GM23338 (cell line): ENCODE measurements at regions not wholly inside any gene's neighbourhood (a gene's known extent, or its start where the extent isn't known, plus 50 kb on each side); places are given as distances from the start of the nearest gene placed in this dataset.

Experiments
- ATAC-seq: fragments of 200-7000 bp; cut with Tn5 transposase; 3 replicates; pipeline ENCODE4 v1.9.1; 2020
- DNase-seq: peaks from one replicate; pipeline ENCODE4 v3.0.0-alpha.2; 2015; ENCODE audit warnings: low spot score
- H2AFZ ChIP-seq: fragments of 200-600 bp; sonication (generic); 2 replicates; pipeline ENCODE4 v1.8.0; 2016; ENCODE audit warnings: antibody characterized with exemption, mild to moderate bottlenecking, moderate library complexity
- H3F3A ChIP-seq: fragments of 200-600 bp; sonication (generic); replicated peaks from 2 replicates; pipeline ENCODE4 v1.8.0; 2017; ENCODE audit warnings: antibody characterized with exemption, mixed run types, low read depth
- H3K27ac ChIP-seq: fragments of 200-600 bp; sonication (generic); 2 replicates; pipeline ENCODE4 v1.6.1; 2016; ENCODE audit warnings: low read depth
- H3K27me3 ChIP-seq: fragments of 200-600 bp; sonication (generic); 2 replicates; pipeline ENCODE4 v1.8.0; 2016; ENCODE audit warnings: mild to moderate bottlenecking, mixed run types, moderate library complexity; ENCODE audit not compliant: insufficient read depth
- H3K36me3 ChIP-seq: fragments of 200-600 bp; sonication (generic); 2 replicates; pipeline ENCODE4 v1.8.0; 2016; ENCODE audit warnings: mild to moderate bottlenecking; ENCODE audit not compliant: insufficient read depth
- H3K4me1 ChIP-seq: fragments of 200-600 bp; sonication (generic); 2 replicates; pipeline ENCODE4 v1.8.0; 2016; ENCODE audit warnings: mild to moderate bottlenecking, moderate library complexity; ENCODE audit not compliant: insufficient read depth
- H3K4me2 ChIP-seq: fragments of 200-600 bp; sonication (generic); 2 replicates; pipeline ENCODE4 v1.7.1; 2017; ENCODE audit warnings: mixed run types
- H3K4me3 ChIP-seq: fragments of 200-600 bp; sonication (generic); 2 replicates; pipeline ENCODE4 v1.6.1; 2016; ENCODE audit warnings: mixed run types
- H3K79me2 ChIP-seq: fragments of 200-600 bp; sonication (generic); replicated peaks from 2 replicates; pipeline ENCODE4 v1.8.0; 2017; ENCODE audit warnings: mild to moderate bottlenecking; ENCODE audit not compliant: insufficient read depth
- H3K9me2 ChIP-seq: fragments of 200-600 bp; sonication (generic); 2 replicates; pipeline ENCODE4 v1.8.0; 2017; ENCODE audit not compliant: insufficient read depth
- H4K20me1 ChIP-seq: fragments of 200-600 bp; sonication (generic); replicated peaks from 2 replicates; pipeline ENCODE4 v1.8.0; 2017; ENCODE audit warnings: mild to moderate bottlenecking; ENCODE audit not compliant: insufficient read depth
- H3K27ac Mint-ChIP-seq: 2 replicates; pipeline ENCODE4 v1.8.0; 2020; ENCODE audit warnings: inconsistent platforms, mild to moderate bottlenecking, moderate library complexity, mixed read lengths
- H3K27me3 Mint-ChIP-seq: 3 replicates; pipeline ENCODE4 v1.8.0; 2022; ENCODE audit warnings: low read depth, mild to moderate bottlenecking, moderate library complexity, mixed read lengths, inconsistent platforms; ENCODE audit not compliant: insufficient read depth, poor library complexity
- H3K36me3 Mint-ChIP-seq: 3 replicates; pipeline ENCODE4 v1.8.0; 2021; ENCODE audit warnings: low read depth, mild to moderate bottlenecking, inconsistent platforms, moderate library complexity, mixed read lengths
- H3K4me1 Mint-ChIP-seq: 3 replicates; pipeline ENCODE4 v1.8.0; 2020; ENCODE audit warnings: mild to moderate bottlenecking, inconsistent platforms, mixed read lengths
- H3K4me3 Mint-ChIP-seq: 3 replicates; pipeline ENCODE4 v1.8.0; 2021; ENCODE audit warnings: moderate library complexity, mild to moderate bottlenecking, inconsistent platforms, mixed read lengths
- H3K9me3 Mint-ChIP-seq: 3 replicates; pipeline ENCODE4 v1.8.0; 2020; ENCODE audit warnings: moderate library complexity, mild to moderate bottlenecking, inconsistent platforms, mixed read lengths
- CREB1 ChIP-seq: fragments of 250-450 bp; sonication (Bioruptor Pico); IDR thresholded peaks from 2 replicates; pipeline ENCODE4 v1.5.0; 2020; ENCODE audit warnings: low read depth, mild to moderate bottlenecking, moderate library complexity
- EZH2 ChIP-seq: fragments of 200-600 bp; sonication (generic); IDR thresholded peaks from one replicate; pipeline ENCODE4 v1.8.0; 2017; ENCODE audit warnings: antibody characterized with exemption, mild to moderate bottlenecking, low read depth; ENCODE audit not compliant: unreplicated experiment
- EZH2phosphoT487 ChIP-seq: fragments of 200-600 bp; sonication (generic); IDR thresholded peaks from one replicate; pipeline ENCODE4 v1.8.1; 2018; ENCODE audit warnings: antibody characterized with exemption; ENCODE audit not compliant: unreplicated experiment
- JUNB ChIP-seq: IDR thresholded peaks from one replicate; pipeline ENCODE4 v1.6.1; 2016; ENCODE audit warnings: antibody characterized with exemption; ENCODE audit not compliant: unreplicated experiment
- NANOG ChIP-seq: IDR thresholded peaks from 2 replicates; pipeline ENCODE4 v1.6.1; 2016; ENCODE audit warnings: antibody characterized with exemption, borderline replicate concordance
- POLR2AphosphoS5 ChIP-seq: IDR thresholded peaks from 2 replicates; pipeline ENCODE4 v1.6.1; 2016; ENCODE audit warnings: antibody characterized with exemption, low read depth
- STAT1 ChIP-seq: IDR thresholded peaks from one replicate; pipeline ENCODE4 v1.6.1; 2016; ENCODE audit warnings: antibody characterized with exemption; ENCODE audit not compliant: unreplicated experiment
- ZNF114 ChIP-seq: fragments of 250-450 bp; sonication (Bioruptor Pico); IDR thresholded peaks from 2 replicates; pipeline ENCODE4 v1.5.0; 2020; ENCODE audit warnings: mild to moderate bottlenecking, moderate library complexity
- ZNF331 ChIP-seq: fragments of 250-450 bp; sonication (Bioruptor Pico); IDR thresholded peaks from 2 replicates; pipeline ENCODE4 v1.5.0; 2020; ENCODE audit warnings: low read depth, mild to moderate bottlenecking, moderate library complexity
- TF ChIP-seq, protein P1 (sequence below): IDR thresholded peaks from 2 replicates; pipeline ENCODE4 v1.6.1; 2016; ENCODE audit warnings: antibody characterized with exemption
- TF ChIP-seq, protein P2 (sequence below): IDR thresholded peaks from one replicate; pipeline ENCODE4 v1.6.1; 2018; ENCODE audit warnings: antibody characterized with exemption; ENCODE audit not compliant: unreplicated experiment
- TF ChIP-seq, protein P3 (sequence below): fragments of 250-450 bp; sonication (Bioruptor Pico); IDR thresholded peaks from 2 replicates; pipeline ENCODE4 v1.5.0; 2020; ENCODE audit warnings: mild to moderate bottlenecking, moderate library complexity
- TF ChIP-seq, protein P4 (sequence below), 2 experiments: fragments of 200-600 bp in 1 of 2; sonication (generic) in 1 of 2; conservative IDR thresholded peaks; 2 replicates each; pipeline versions ENCODE4 v1.5.1 to v1.6.1; 2016 to 2017; ENCODE audit warnings: antibody characterized with exemption in 2 of 2, low read depth in 2 of 2, mild to moderate bottlenecking in 2 of 2, moderate library complexity in 1 of 2

DNA sequence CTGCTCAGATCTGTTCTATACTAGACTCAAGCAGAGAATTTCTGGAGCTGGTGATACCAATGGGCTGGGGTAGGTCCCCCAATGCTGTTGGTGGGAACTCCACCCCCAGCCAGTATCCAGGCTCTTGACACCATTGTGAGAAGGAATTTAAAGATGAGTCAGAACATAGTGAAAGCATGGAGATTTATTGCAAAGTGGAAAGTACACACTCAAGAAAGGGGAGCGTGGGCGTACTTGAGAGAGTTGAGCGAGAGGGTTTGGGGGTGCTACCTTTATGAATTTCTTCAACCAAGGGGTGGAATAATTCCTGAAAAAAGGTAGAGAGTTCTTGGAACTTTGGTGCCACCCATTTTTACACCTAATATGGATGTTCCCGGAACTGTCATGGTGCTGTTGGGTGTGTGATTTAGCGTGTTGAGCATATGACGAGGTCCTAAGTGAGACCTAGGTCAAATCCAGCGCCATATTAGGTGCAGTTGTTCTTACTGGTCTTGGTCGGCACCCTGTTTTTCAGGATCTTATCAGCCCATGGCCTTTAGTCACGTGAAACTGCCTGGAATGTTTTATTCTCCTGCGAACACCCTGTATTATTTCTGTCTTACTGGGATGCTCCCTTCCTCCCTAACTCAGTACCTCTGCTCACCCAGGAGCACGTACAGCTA, 122.0 kb upstream of the AHR start:
- H3K4me1 Mint-ChIP-seq: peaks cover 6% of the 10 kb centered on the region
- no peak for DNase-seq
- H3K27ac Mint-ChIP-seq: no peak overlapping the region
- H3K36me3 ChIP-seq: no peaks in the 10 kb centered on the region
- no peak overlapping the region for H3K27ac ChIP-seq
- H3K27me3 ChIP-seq: no peaks in the 10 kb centered on the region
- peaks cover under 1% of the 10 kb centered on the region for H3K27me3 Mint-ChIP-seq
- H2AFZ ChIP-seq: no peak overlapping the region
- no peaks in the 10 kb centered on the region for H3K9me2 ChIP-seq
- TF ChIP-seq STAT1 (no peak), ZNF331 (CRISPR knock-in tag) (no peak), ZNF114 (CRISPR knock-in tag) (no peak), EZH2phosphoT487 (no peak), JUNB (no peak), CREB1 (no peak), NANOG (no peak), POLR2AphosphoS5 (no peak), EZH2 (no peak)
- TF ChIP-seq, protein P1, sequence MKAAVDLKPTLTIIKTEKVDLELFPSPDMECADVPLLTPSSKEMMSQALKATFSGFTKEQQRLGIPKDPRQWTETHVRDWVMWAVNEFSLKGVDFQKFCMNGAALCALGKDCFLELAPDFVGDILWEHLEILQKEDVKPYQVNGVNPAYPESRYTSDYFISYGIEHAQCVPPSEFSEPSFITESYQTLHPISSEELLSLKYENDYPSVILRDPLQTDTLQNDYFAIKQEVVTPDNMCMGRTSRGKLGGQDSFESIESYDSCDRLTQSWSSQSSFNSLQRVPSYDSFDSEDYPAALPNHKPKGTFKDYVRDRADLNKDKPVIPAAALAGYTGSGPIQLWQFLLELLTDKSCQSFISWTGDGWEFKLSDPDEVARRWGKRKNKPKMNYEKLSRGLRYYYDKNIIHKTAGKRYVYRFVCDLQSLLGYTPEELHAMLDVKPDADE: no peak
- TF ChIP-seq, protein P2, sequence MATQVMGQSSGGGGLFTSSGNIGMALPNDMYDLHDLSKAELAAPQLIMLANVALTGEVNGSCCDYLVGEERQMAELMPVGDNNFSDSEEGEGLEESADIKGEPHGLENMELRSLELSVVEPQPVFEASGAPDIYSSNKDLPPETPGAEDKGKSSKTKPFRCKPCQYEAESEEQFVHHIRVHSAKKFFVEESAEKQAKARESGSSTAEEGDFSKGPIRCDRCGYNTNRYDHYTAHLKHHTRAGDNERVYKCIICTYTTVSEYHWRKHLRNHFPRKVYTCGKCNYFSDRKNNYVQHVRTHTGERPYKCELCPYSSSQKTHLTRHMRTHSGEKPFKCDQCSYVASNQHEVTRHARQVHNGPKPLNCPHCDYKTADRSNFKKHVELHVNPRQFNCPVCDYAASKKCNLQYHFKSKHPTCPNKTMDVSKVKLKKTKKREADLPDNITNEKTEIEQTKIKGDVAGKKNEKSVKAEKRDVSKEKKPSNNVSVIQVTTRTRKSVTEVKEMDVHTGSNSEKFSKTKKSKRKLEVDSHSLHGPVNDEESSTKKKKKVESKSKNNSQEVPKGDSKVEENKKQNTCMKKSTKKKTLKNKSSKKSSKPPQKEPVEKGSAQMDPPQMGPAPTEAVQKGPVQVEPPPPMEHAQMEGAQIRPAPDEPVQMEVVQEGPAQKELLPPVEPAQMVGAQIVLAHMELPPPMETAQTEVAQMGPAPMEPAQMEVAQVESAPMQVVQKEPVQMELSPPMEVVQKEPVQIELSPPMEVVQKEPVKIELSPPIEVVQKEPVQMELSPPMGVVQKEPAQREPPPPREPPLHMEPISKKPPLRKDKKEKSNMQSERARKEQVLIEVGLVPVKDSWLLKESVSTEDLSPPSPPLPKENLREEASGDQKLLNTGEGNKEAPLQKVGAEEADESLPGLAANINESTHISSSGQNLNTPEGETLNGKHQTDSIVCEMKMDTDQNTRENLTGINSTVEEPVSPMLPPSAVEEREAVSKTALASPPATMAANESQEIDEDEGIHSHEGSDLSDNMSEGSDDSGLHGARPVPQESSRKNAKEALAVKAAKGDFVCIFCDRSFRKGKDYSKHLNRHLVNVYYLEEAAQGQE: no peak
- TF ChIP-seq, protein P3, sequence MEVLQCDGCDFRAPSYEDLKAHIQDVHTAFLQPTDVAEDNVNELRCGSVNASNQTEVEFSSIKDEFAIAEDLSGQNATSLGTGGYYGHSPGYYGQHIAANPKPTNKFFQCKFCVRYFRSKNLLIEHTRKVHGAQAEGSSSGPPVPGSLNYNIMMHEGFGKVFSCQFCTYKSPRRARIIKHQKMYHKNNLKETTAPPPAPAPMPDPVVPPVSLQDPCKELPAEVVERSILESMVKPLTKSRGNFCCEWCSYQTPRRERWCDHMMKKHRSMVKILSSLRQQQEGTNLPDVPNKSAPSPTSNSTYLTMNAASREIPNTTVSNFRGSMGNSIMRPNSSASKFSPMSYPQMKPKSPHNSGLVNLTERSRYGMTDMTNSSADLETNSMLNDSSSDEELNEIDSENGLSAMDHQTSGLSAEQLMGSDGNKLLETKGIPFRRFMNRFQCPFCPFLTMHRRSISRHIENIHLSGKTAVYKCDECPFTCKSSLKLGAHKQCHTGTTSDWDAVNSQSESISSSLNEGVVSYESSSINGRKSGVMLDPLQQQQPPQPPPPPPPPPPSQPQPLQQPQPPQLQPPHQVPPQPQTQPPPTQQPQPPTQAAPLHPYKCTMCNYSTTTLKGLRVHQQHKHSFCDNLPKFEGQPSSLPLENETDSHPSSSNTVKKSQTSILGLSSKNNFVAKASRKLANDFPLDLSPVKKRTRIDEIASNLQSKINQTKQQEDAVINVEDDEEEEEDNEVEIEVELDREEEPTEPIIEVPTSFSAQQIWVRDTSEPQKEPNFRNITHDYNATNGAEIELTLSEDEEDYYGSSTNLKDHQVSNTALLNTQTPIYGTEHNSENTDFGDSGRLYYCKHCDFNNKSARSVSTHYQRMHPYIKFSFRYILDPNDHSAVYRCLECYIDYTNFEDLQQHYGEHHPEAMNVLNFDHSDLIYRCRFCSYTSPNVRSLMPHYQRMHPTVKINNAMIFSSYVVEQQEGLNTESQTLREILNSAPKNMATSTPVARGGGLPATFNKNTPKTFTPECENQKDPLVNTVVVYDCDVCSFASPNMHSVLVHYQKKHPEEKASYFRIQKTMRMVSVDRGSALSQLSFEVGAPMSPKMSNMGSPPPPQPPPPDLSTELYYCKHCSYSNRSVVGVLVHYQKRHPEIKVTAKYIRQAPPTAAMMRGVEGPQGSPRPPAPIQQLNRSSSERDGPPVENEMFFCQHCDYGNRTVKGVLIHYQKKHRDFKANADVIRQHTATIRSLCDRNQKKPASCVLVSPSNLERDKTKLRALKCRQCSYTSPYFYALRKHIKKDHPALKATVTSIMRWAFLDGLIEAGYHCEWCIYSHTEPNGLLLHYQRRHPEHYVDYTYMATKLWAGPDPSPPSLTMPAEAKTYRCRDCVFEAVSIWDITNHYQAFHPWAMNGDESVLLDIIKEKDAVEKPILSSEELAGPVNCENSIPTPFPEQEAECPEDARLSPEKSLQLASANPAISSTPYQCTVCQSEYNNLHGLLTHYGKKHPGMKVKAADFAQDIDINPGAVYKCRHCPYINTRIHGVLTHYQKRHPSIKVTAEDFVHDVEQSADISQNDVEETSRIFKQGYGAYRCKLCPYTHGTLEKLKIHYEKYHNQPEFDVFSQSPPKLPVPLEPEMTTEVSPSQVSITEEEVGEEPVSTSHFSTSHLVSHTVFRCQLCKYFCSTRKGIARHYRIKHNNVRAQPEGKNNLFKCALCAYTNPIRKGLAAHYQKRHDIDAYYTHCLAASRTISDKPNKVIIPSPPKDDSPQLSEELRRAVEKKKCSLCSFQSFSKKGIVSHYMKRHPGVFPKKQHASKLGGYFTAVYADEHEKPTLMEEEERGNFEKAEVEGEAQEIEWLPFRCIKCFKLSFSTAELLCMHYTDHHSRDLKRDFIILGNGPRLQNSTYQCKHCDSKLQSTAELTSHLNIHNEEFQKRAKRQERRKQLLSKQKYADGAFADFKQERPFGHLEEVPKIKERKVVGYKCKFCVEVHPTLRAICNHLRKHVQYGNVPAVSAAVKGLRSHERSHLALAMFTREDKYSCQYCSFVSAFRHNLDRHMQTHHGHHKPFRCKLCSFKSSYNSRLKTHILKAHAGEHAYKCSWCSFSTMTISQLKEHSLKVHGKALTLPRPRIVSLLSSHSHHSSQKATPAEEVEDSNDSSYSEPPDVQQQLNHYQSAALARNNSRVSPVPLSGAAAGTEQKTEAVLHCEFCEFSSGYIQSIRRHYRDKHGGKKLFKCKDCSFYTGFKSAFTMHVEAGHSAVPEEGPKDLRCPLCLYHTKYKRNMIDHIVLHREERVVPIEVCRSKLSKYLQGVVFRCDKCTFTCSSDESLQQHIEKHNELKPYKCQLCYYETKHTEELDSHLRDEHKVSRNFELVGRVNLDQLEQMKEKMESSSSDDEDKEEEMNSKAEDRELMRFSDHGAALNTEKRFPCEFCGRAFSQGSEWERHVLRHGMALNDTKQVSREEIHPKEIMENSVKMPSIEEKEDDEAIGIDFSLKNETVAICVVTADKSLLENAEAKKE: no peak
- TF ChIP-seq, protein P4, sequence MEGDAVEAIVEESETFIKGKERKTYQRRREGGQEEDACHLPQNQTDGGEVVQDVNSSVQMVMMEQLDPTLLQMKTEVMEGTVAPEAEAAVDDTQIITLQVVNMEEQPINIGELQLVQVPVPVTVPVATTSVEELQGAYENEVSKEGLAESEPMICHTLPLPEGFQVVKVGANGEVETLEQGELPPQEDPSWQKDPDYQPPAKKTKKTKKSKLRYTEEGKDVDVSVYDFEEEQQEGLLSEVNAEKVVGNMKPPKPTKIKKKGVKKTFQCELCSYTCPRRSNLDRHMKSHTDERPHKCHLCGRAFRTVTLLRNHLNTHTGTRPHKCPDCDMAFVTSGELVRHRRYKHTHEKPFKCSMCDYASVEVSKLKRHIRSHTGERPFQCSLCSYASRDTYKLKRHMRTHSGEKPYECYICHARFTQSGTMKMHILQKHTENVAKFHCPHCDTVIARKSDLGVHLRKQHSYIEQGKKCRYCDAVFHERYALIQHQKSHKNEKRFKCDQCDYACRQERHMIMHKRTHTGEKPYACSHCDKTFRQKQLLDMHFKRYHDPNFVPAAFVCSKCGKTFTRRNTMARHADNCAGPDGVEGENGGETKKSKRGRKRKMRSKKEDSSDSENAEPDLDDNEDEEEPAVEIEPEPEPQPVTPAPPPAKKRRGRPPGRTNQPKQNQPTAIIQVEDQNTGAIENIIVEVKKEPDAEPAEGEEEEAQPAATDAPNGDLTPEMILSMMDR (conservative IDR thresholded peaks at IDR 0.05; ENCODE audit: low read depth in 2 of 2): no peak
- H3K4me1 ChIP-seq: no peaks in the 10 kb centered on the region
- H4K20me1 ChIP-seq: no peaks in the 10 kb centered on the region
- no peaks in the 10 kb centered on the region for H3F3A ChIP-seq
- H3K79me2 ChIP-seq: no peaks in the 10 kb centered on the region
- no peak for ATAC-seq
- H3K4me2 ChIP-seq: no peak overlapping the region
- H3K36me3 Mint-ChIP-seq: no peaks in the 10 kb centered on the region
- H3K4me3 ChIP-seq: no peak overlapping the region
- no peak overlapping the region for H3K4me3 Mint-ChIP-seq
- no peaks in the 10 kb centered on the region for H3K9me3 Mint-ChIP-seq
